Stomach (tissue), 4 donors: ENCODE measurements at regions not wholly inside any gene's neighbourhood (a gene's known extent, or its start where the extent isn't known, plus 50 kb on each side); places are given as distances from the start of the nearest gene placed in this dataset.

Experiments used
- EP300 ChIP-seq: sonication (generic); formaldehyde crosslinking; IDR thresholded peaks from one replicate; pipeline ENCODE4 v1.6.1; 2017; ENCODE audit warnings: antibody characterized with exemption
- POLR2A ChIP-seq, 4 donors: fragments of 450-650 bp; IDR thresholded peaks; one replicate each; pipeline ENCODE4 v1.6.1; 2016; ENCODE audit warnings: antibody characterized with exemption in 4 of 4, control low read depth in 2 of 4, mild to moderate bottlenecking in 1 of 4, moderate library complexity in 1 of 4
- POLR2AphosphoS5 ChIP-seq, 3 donors: sonication (generic); formaldehyde crosslinking; IDR thresholded peaks; one replicate each; pipeline ENCODE4 v1.6.1; 2016; ENCODE audit warnings: antibody characterized with exemption in 3 of 3
- TF ChIP-seq, protein P1 (sequence below), 7 experiments: fragments of 450-650 bp in 4 of 7; fragments of 200-600 bp in 3 of 7; sonication (generic) in 3 of 7; IDR thresholded peaks; one replicate each; pipeline ENCODE4 v1.5.1; 2016 to 2019; ENCODE audit warnings: antibody characterized with exemption in 7 of 7, control low read depth in 2 of 7, mild to moderate bottlenecking in 1 of 7

DNA sequence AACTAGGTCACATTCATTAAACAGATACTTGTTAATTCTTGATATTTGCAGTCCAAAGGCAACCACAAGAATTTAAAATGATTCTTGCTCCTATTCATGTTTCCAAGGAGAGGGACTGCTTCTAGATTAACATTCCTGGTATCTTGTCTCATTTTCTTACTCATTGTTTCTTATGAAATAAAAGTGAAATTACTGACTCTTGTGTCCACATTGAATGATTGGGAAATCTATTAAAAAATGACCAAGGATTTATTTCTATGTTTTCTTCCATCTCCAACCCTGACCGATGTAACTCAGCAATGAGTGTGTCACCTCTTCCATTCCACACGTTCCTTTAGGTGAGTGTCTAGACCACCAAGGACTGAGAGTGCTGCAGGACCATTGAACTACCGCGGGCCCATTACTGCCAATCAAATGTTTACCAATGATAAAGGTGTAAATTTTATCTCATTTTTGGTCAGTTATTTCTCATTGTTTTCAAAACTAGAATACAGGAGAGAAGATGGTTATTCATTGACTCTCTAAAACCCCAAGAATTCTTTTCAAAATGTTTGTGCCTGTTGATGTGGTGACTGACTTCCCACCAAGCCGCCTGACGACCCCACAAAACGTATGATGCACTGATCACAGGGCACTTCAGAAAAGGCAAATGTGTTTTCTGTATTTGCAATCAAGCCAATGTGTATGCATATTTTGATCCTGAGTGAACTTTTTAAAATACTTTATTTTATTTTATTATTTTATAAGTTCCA lies 414.6 kb upstream of the PTBP2 start:
- TF ChIP-seq, protein P1, sequence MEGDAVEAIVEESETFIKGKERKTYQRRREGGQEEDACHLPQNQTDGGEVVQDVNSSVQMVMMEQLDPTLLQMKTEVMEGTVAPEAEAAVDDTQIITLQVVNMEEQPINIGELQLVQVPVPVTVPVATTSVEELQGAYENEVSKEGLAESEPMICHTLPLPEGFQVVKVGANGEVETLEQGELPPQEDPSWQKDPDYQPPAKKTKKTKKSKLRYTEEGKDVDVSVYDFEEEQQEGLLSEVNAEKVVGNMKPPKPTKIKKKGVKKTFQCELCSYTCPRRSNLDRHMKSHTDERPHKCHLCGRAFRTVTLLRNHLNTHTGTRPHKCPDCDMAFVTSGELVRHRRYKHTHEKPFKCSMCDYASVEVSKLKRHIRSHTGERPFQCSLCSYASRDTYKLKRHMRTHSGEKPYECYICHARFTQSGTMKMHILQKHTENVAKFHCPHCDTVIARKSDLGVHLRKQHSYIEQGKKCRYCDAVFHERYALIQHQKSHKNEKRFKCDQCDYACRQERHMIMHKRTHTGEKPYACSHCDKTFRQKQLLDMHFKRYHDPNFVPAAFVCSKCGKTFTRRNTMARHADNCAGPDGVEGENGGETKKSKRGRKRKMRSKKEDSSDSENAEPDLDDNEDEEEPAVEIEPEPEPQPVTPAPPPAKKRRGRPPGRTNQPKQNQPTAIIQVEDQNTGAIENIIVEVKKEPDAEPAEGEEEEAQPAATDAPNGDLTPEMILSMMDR (IDR thresholded peaks at IDR 0.05) = no peak
- TF ChIP-seq POLR2A (IDR thresholded peaks at IDR 0.05) = no peak
- no peak for TF ChIP-seq EP300
- TF ChIP-seq POLR2AphosphoS5 (IDR thresholded peaks at IDR 0.05) = no peak
